ENCODE measurements at regions not wholly inside any gene's neighbourhood (a gene's known extent, or its start where the extent isn't known, plus 50 kb on each side); places are given as distances from the start of the nearest gene placed in this dataset.
"Not testable (repeated sequence)": the region's sequence is repeated elsewhere in the genome, so short reads cannot be mapped to it uniquely, and the experiment has no call there.

- DNase-seq (ENCODE audit: low spot score), result no peak
Observed at GRCh38 chr14:85009506-85009905, 520.4 kb upstream of the FLRT2 start.

GRCh38 chr14:85010186-85010585 is 519.8 kb upstream of the FLRT2 start:
- peak; percentile 51 for DNase-seq (ENCODE audit: low spot score)

- DNase-seq (ENCODE audit: low spot score), result no peak
Observed at GRCh38 chr14:85016496-85016895, 513.4 kb upstream of the FLRT2 start.

- not testable (repeated sequence) for DNase-seq (ENCODE audit: low spot score)
Observed at GRCh38 chr14:85023866-85024265, 506.1 kb upstream of the FLRT2 start.

DNA sequence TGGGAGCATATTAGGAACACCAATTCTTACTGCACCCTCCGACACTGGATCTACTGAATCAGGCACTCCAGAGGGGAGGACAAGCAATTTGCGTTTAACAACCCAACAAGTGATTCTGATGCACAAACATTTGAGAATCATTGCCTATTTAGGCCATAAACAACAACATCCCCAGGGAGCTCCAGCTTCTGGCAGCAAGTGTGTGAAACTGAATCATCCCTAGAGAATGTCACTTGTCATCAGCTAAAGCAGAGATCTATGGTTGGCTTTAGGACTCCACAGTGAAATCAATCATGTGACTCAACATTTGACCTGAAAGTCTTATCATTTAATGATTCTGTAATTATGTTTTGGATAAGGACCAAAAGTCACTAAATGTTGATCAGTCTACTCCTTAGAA is 505.0 kb upstream of the FLRT2 start:
- no peak for DNase-seq (ENCODE audit: low spot score)

- DNase-seq (ENCODE audit: low spot score), result no peak
Observed at GRCh38 chr14:85027681-85028370, 502.1 kb upstream of the FLRT2 start.

- no peak for DNase-seq (ENCODE audit: low spot score)
Observed at GRCh38 chr14:85037411-85037810, 492.5 kb upstream of the FLRT2 start.

GRCh38 chr14:85038526-85039352 is 491.2 kb upstream of the FLRT2 start:
- no peak for DNase-seq (ENCODE audit: low spot score)

GRCh38 chr14:85039353-85039626 is 490.7 kb upstream of the FLRT2 start:
- DNase-seq (ENCODE audit: low spot score), result no peak

- no peak for DNase-seq (ENCODE audit: low spot score)
Observed at GRCh38 chr14:85040046-85040685, 489.8 kb upstream of the FLRT2 start.

DNA sequence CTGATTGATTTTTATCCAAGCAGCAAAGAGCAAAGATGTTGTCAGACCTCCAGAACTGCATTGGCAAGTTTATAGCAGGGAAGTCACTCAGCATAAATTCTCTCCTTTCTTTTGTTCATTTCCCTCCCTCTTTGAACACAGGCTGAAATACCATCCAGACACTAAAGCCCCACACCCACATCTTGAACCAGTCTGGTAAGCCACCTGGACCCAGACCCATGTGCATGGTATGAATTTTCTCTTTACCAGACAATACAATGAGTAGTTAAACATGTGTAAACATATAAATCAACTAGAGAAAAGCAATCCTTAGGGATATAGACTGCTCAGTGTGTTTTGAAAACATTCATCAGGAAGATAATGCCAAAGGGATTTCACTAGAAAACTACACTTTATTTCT is 488.3 kb upstream of the FLRT2 start:
- DNase-seq (ENCODE audit: low spot score), result no peak

- DNase-seq (ENCODE audit: low spot score), result no peak
Observed at GRCh38 chr14:85042301-85042700, 487.6 kb upstream of the FLRT2 start.

DNA sequence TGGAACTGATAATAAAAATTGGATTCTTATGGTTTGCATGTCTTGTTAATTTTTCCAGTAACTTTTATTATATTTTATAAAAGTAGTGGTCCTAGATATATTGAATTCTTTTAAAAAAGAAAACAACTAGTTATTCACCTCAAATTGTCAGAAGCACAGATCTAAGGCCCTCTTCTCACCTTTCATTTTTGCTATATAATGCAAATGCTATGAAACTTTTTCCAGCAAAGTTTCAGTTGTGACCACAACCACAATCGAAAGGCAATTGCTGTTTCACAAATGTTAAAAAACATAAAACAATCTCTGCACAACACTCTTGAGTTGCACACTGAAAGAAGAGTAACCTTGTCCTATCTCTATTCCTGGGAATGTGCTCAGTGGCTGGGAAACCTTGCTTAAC is 479.8 kb upstream of the FLRT2 start:
- no peak for DNase-seq (ENCODE audit: low spot score)

GRCh38 chr14:85052646-85053045 is 477.3 kb upstream of the FLRT2 start:
- no peak for DNase-seq (ENCODE audit: low spot score)

GRCh38 chr14:85054178-85054577 is 475.8 kb upstream of the FLRT2 start:
- no peak for DNase-seq (ENCODE audit: low spot score)

DNA sequence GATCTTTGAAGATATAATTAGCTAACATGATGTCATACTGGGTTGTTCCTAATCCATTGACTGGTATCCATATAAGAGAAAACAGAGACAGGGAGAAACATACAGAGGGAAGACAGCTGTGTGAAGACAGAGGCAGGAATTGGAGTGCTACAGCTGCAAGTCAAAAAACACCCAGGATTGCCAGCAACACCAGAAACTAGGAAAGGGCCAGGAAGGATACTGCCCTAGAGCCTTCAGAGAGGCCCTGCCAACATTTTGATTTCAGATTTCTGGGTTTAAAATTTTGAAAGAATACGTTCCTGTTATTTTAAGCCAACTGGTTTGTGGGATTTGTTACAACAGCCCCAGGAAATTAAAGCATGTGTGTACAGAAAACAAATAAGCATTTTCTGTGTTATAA is 473.7 kb upstream of the FLRT2 start:
- DNase-seq (ENCODE audit: low spot score), result no peak

- no peak for DNase-seq (ENCODE audit: low spot score)
Observed at GRCh38 chr14:85057221-85057620, 472.7 kb upstream of the FLRT2 start.

GRCh38 chr14:85058150-85058549 is 471.8 kb upstream of the FLRT2 start:
- DNase-seq (ENCODE audit: low spot score), result no peak

DNA sequence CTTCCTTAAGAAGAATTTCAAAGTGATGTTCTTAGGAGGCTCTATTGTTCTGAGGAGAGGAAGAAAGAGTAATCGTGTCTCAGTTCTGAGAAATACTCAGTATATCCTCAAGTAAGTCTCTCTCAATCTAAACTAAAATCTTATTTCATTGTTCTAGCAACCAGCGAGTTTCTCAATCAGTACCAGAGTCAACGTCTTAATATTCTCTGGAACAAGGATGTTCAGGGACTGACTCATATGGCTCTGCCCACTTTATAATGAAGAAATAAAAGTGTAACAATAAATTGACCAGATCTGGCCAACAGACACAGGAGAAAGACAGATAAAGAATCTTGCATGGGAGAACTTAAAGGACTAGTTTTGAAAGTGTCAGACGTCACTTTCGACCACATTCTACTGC is 469.8 kb upstream of the FLRT2 start:
- DNase-seq (ENCODE audit: low spot score), result no peak

GRCh38 chr14:85061256-85061655 is 468.7 kb upstream of the FLRT2 start:
- DNase-seq (ENCODE audit: low spot score), result no peak

DNA sequence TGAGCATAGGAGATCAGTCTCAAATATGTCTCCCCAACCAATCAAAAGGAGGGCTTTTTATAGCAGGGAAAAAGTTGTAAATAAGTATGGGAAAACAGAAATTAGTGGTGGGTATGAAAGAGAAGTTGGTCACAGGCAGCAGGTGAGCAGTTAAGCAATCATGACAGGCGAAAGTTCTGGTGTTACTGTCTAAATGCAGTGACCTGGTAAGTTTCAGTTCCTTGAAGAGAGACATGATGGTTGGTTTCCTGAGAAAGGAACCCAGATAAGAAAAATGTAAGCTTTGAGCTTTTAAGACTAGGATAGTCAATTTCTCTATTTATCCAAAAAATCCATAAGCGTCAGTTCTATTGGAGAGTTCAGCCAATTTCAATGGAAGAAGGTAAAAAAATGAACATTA is 466.2 kb upstream of the FLRT2 start:
- no peak for DNase-seq (ENCODE audit: low spot score)

GRCh38 chr14:85071447-85071846 is 458.5 kb upstream of the FLRT2 start:
- DNase-seq (ENCODE audit: low spot score), result peak; percentile 16

DNA sequence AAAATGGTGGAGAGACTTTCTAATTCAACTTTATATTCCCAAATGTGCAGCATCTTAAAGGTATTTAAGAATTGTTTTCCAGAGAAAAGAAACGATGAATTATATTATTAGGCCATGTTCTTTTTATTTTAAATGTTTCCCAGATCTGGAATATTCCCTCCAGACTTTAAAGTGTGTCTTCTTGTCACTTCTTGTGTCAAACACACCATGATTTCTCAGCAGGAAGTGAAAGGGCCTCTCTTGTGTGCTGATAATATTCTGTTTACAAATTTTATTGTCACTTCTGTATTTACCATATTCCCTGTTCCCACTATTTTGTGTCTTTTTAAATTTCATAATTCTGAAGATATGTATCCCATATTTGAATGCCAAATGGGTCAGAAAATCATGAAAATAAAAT is 455.0 kb upstream of the FLRT2 start:
- DNase-seq (ENCODE audit: low spot score), result no peak
